CD4-positive, alpha-beta T cell treated with Interleukin-12 subunit alpha and Interleukin-12 subunit beta, for 1 hour (primary cell): ENCODE measurements at regions not wholly inside any gene's neighbourhood (a gene's known extent, or its start where the extent isn't known, plus 50 kb on each side); places are given as distances from the start of the nearest gene placed in this dataset.

ENCODE experiments used
- DNase-seq: peaks from one replicate; pipeline ENCODE4 v3.0.0-alpha.2; 2020

DNA sequence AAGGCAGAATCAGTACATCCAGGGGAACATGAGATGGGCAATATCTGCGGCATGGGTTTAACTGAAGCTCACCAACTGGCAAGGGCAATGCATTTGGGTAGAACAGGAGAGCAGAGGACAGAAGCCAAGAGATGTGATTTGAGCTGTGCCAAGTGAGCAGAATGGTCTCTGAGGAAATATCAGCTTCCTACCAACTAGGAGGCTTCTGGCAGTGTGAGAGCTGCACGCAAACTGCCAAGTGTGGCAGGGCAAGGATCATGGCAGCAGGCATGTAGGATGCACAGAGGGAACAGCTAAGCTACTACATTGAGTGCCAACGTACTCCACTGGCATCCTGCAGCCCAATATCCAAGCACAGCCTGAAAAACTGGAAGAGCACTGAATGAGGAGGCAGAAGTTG, 1036.5 kb downstream of the TUSC7 start:
- no peak for DNase-seq

DNA sequence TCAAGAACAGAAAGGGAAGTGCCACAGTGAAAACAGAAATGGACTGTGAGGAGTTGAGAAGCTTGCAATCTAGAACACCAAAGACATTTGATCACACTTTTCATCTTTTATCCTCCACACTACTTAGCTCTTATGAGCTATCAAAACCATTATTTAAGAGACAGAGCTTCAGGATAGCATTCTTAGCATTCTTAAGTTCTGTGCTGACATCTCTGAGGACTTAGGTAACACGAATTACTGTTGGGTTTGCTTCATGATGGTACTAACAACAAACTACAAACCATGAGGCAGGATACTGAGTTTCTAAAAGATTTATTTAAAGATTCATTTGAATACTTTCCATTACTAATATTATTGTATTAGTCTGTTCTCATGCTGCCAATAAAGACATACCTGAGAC, 1038.6 kb downstream of the TUSC7 start:
- no peak for DNase-seq

DNA sequence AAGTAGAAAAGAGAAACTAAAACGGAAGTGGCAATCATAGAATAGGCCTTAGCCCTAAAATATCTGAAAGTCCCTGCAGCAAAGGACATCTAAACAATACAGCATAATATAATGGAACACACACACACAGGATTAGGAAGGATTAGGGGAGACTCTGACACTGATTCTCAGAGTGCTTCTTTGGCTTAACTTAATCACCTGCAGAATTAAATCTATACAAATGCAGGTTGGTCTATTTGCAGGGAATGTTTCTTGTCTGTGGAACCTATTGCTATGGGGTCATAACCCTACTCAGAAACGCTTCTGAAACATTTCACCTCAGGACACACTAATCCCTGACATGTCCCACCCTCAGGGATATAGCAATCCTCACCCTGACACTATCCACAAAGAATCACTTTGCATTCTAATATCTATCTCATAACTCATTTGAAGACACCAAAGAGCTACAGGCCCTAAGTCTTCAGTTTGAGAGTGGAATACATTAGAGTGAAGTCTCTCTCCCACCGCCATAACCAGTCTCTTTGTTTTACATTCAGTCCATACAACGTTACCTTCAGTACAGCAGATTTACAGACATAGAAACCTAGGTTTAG, 1041.2 kb downstream of the TUSC7 start:
- no peak for DNase-seq

DNA sequence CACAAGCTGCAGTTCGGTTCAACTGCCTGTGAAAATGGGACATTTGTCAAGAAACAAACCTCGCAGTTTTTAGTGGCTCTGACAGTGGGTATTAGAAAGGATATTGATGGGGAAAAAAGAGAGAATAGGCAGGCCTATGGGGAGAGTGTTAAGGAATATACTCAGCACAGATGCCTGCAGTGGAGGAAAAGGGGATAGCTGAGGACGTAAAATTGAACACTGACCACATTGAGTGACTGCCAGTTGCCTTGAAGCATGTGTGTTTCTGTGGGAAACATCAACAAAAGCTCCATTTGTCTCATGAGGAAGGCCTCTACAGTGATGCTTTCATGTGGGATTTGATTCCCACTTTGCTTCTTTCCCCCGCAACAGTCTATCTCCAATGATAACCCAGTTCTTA, 1042.1 kb downstream of the TUSC7 start:
- DNase-seq: no peak

DNA sequence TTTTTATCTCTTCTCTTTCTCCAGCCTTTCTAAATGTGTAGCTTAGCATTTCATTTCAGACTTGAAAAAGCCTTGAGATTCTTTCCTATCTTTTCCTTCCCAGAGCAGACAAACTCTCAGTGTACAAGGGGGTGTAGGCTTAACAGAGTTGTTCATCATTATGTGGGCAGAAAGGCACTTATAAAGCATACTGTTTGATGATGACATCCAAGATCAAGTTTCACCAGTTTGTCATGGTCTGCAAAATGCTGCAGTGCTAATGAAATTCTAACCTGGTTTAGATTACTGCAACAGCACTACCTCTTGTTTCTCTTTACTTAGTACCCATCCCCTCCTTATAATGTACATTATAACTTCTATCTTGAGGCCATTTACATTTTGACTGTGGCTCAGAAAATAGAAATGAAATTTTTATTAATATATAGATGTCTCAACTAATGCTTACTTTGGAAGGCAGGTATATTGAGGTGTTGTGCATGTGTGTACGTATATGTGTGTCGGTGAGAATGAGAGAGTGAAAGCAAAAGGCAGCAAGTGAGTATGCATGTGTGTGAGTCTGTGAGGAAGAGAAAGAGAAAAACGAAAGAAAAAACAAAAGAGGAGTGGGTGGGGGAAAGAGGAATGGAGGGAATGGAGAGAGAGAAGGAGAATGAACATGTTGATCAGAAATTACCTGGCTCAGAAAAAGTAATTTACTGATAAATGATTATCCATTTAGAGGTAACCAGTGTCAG, 1043.6 kb downstream of the TUSC7 start:
- no peak for DNase-seq

DNA sequence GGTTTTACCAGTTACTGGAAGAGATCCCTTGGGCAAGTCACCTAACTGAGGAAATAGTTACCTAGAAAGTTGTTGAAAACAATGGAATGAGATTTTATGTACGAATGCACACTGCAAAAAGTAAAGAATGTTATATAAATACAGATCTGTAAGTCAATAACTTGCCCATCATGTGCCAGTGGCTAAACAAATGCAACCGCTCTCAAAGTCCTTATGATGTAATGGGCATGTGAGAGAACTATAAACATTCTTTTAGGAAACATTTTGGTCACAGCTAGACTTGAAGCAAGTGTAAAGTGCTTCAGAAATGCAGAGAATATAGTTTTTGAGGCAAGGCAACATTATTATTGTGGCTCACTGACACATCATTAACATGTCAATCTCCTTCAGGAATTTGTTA, 1044.5 kb downstream of the TUSC7 start:
- DNase-seq: no peak

DNA sequence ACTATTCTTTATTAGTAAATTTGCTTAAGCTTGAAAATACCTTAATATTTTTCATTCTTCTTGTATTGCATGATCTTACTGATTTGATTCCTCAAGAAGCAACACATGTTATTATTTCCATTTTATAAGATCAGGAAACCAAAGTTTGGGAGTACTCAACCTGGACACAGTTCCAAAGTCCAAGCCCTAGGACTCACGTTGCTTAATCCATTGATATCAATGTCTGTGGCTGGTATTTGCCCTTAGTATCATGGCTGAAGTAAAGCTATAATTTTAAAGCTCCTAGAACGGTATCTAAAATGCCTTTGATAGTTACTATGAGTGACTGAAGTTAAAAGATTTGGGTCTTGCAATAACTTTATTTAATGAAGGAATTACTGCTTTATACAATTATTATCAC, 1045.3 kb downstream of the TUSC7 start:
- no peak for DNase-seq

DNA sequence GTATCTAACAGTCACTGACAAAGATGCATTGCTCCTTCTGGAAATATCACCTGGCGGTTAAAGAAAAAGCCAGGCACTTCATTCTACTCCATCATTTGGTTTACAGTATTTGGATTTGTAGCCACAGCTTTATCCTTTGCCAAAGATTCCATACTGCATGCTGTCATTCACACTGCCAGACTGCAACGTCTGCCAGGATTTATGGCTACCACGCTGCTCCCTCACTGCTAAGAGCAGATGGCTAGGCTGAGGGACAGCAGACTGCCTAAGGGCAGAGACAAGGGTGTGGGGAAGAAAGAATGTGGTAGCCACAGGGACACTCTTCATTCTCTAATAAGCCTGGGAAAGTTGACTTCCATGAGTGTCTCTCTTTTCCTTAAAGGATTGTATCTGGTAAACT, 1047.0 kb downstream of the TUSC7 start:
- no peak for DNase-seq

DNA sequence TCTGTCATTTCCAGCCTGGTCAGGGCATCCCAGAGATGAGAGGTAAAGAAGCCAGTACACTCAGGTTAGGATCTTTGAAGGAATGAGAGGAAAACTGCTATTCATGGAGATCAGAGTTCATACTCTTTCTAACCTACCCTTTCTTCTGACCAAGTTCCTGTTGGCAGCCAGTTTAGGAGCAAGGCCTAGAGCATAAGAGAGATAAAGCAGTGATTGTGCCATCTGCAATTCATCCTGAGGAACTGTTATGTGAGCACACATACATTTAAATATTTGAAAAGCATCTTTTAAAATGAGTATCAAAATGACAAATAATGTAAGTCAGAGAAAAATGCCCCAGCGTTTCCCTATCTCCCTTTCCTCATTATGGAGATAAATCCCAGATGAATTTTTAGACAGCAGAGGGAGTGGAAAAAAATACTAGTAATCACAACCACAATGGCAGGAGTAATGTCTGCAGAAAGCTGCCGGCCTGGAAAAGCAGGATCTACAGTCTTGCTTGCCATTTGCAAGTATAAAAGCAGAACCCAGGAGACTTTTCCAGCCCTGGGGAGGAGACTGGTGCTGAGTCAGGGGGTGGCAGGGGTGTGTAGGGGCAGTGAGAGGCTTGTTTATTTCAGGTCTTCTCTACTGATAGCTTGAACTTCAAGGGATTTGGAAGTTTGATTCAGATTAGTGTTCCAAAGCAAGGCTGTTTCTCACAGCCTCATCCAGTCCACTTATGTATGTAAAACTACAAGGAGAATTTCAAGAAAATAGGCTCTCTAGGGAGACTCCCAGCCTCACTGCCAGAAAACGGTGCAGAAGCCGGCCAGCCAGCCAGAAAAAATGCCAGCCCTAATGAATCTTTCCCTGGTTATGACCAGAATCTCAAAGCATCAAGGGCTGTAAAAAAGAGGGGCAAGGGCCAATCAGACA, 1052.4 kb downstream of the TUSC7 start:
- no peak for DNase-seq

DNA sequence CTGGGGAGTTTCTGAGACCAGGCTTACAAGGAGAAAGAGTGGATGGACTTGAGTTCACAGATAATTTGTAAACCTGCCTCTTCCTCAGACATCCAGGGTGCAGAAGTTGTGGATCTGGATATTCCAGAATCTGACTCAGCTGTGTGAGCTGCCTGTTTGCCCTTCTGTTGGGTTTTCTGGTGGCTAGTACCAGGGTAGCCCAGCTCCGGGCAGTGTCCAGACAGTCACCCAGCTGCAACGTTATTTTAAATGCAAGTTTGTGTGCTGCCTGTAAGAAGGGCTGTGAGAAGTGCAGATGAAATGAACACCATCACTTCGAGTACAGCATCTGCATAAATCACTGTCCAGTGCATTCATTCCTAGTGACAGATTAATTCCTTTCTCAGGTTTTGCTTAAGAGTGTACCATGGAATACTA, 1053.0 kb downstream of the TUSC7 start:
- no peak for DNase-seq

DNA sequence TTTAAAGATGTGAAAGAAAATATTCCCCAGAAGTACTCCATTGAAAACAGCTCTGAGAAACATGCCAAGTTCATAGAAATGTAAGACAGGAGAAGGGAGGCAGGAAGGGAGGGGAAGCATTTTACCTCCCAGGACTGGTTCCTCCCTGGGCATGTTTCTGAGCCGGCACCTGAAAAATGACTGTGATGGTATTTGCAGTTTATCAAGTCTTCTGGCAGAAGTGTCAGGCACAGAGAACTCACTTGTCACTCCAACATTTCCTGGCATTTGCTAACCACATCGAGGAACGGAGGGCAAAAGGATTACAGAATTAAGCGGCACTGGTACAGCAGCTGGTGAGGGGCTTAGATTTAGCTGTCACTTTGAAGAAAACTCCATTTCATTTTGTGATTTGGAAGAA, 1054.0 kb downstream of the TUSC7 start:
- DNase-seq: no peak

DNA sequence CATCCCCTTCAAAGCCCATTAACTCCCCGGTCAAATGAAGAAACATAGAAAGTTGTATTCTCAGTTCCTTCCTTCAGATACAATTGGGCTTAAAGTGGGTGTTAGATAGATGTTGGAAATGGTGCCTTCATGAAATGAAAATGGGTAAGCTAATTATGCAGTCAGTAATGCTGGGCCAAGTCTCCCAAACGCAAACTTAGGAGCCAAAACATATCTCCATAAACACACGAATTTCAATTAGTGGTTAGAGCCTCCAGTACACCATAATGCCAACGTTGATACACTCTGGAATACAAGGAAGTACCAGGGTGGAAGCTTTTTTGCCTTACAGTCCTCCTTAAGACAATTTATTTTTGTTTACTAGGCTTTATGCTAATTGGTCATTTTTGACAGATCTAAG, 1059.0 kb downstream of the TUSC7 start:
- no peak for DNase-seq

DNA sequence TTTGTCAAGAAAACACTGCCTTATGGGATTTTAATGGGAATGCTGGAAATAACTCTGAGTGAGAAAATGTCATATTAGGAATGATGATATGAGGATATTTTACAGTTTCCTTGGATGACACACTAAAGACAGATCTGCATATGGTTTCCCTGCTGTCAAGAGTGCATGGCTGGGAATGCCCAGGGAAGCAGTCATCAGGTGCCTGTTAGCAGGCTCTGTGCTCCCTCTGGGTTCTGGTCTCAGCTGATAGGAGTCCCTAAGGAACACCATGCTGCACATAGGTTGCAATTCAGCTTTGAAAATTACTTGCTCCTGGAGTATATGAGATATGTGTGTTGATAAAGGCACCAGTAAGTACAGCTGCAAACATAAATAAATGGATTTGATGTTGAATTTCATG, 1064.6 kb downstream of the TUSC7 start:
- no peak for DNase-seq

DNA sequence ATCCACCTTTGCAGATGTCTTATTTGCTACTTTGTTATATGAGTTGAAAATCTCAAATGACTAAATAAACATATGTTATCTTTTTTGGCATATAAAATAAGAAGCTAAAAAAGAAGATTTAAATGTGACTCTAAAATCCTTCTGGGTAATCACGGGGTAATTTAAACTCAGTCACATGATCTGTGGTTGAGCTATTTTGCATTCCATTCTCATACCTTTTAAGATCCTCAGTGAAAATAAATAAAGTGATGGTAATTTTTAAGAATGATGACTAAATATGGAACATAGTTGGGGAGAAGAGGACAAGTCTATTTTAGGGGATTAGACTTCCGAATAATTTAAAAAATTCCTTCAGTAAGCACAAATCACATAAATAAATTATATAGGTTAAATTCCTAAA, 1076.8 kb downstream of the TUSC7 start:
- DNase-seq: no peak

DNA sequence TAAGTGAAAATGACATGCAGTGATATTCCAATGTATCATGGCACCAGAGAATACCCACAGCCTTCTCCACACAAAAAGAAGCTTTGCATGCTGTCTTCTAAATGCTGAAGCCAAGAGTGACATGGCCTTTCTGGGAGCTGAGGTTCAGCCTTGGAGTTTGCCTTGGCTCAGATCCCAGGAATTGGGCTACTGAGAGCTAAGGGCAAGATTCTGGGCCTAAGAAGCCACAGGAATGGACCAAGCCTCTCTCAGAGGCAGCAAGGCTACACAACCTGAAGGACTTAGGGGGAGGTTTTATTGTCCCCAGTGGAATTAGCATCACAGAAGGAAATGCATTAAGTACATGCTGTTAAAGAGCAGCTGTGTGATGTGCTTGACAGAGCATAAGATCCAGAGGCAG, 1078.5 kb downstream of the TUSC7 start:
- DNase-seq: no peak

DNA sequence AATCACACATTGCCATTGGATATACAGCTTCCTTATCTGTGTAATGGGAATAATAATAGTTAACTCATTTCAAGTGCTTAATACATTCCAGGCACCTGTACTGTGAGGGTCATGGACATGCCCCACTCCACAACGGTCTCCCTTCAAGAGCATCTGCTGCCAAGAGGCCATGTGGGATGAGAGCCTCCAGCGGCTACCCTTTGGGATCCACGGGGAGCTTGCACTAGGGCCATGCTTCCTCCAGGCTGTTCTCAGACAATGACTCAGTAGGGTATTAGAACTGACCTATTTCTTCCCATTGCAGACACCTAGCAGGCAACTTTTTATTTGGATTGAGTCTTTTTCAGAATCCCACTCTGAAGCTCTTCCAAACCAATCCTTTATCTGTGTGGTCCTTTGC, 1078.9 kb downstream of the TUSC7 start:
- no peak for DNase-seq

DNA sequence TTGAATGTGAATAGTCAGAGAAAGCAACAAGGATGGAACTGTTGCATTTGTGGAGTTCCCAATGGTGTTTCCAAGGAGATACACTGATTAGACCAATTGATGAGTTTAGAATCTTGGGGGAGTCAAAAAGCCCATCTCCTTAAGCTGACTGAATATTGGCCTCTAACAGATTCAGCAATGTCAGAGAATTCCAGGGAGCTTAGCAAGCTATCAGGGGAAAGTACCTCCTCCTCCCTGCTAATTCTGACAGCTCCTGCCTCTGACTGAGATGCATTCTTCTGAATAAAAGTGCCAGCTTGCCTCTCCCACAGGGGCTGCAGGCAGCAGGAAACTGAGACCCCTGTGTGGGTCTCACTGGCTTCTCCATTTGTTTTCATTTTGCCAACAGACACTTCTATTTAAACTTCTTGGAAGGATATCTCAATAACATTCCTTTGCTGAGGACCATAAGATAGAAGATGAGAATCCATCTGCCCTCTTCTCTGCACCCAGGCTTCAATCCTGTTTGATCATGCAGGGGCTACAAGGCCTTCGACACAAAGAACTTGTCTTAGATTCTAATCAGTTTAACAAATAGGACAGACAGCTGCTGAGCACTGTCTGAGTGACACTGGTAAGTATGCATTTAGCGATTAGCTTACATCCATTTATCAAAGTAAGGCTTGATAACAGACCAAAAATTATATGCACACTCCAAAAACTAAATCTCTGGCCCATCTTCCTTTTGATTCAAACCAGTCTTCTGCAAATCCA, 1080.8 kb downstream of the TUSC7 start:
- DNase-seq: no peak

DNA sequence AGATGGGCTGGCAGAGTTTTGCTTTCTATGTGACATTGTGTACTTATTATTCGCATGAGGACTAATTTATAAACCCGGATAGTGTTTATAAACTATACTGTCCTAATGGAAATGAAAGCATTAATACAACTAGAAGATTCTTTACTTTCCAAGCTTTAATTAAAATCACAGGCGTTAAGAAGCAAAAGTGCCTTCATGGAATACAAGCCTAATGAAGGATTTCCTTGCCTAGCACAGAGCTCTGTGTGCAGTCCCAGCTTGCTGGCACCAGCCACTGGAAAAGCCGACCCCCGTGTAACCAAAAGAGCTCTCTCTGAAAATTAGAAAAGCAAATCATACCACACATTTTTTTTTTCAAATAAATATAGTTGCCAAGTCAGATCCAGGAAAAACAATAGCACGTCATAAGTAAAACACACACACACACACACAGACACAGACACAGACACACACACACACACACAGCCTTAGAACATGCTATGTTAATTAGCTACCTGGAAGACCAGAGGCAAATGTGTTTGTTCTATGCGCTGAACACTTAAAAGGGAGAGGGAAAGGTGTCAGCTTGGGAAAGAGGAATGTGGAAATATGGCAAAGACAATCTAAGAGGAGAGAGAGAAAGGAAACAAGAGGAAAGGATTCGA, 1084.2 kb downstream of the TUSC7 start:
- no peak for DNase-seq

DNA sequence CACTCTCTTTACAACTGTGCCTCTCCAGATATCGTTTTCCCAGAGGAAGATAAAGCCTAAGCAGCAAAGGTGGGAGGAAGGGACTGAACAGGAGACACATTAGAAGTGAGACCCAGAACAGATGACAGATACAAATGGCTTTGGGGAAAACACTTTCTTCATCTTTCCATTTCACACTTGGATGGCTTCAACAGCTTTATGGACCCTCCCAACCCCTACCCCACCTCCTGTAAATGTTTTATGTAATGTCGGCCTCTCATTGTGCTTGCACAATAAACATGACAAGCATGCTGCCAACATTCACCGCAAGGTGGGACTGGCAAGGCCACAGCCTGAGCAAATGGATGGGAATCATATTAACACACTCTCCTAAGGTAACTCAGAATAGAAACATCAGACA, 1088.6 kb downstream of the TUSC7 start:
- DNase-seq: no peak

DNA sequence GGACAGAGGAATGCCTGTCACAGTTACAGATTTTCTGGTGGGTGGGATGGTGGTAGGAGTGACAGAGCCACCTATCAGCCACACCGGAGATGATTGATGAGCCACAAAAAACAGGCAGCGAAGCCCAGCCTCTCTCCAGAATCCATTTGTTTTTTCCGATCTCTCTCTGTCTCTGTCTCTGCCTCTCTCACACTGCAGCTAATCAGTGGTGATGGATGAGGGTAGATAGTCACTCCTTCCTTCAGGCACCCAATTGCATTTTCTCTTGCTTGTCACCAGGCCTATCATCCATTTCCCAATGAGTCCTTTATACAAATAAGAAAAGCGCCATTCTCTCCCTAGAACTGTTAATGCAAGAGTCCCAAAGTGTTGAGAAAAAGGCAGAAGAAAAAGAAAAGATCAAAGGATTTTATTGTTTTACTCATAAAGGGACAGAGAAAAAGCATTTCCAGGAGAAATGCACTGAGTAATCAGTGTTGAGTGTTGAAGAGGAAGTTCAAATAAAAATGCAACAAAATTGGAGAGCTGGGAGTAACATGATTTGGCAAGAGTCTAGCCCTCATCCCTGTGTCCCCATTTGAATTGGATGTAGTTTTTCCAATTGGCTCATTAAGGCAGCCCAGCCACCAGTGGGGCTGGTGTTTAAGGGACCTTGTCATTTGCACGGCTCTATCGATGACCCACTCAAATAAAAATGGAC, 1089.3 kb downstream of the TUSC7 start:
- no peak for DNase-seq

DNA sequence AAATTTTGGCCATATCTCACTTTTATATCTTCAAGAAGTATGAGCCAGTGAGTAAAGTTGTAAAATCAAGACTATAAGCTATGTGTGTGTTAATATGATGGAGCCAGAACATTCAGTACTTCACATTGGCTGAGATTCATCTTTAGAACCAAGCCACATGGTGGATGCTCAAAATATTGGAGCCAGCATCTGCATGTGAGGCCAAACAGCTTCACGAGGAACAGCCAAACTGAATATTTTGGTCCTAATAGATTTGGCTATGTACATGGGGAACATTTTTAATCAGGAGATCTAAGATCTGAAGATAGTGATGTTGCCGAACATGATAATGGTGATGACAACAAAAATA, 1089.8 kb downstream of the TUSC7 start:
- DNase-seq: no peak

DNA sequence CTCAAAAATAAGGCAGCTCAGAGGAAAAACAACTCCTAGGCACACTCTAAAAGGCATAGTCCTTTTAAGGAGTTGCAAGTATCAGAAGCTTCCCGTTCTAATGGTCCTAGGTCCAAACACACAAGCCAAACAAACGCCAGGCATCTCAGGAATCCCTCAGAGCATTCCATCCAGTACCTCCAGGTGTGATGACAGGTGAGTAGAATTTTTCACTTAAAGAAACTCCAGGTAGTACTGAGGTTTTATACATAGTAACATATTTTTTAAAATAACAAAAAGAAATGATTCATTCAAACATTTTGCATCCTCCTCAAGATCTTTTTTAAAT, 1092.3 kb downstream of the TUSC7 start:
- no peak for DNase-seq
